GM13976 (cell line): ENCODE measurements at regions not wholly inside any gene's neighbourhood (a gene's known extent, or its start where the extent isn't known, plus 50 kb on each side); places are given as distances from the start of the nearest gene placed in this dataset.

Source experiments
- DNase-seq: peaks from one replicate; pipeline ENCODE4 v3.0.0; 2012; ENCODE audit warnings: low spot score
- in situ Hi-C: fragments of 300-500 bp; cut with MboI; formaldehyde crosslinking; loops from one replicate; pipeline ENCODE4 v1.12.0; 2022; ENCODE audit warnings: low sequenced_read_pairs, mixed read lengths, inconsistent platforms; ENCODE audit not compliant: unreplicated experiment
- TF ChIP-seq, protein P1 (sequence below): IDR thresholded peaks from 2 replicates; pipeline ENCODE4 v1.5.1; 2012; ENCODE audit warnings: borderline replicate concordance, mild to moderate bottlenecking; ENCODE audit not compliant: insufficient read depth; ENCODE audit errors: extremely low read depth, missing control alignments, control extremely low read depth

DNA sequence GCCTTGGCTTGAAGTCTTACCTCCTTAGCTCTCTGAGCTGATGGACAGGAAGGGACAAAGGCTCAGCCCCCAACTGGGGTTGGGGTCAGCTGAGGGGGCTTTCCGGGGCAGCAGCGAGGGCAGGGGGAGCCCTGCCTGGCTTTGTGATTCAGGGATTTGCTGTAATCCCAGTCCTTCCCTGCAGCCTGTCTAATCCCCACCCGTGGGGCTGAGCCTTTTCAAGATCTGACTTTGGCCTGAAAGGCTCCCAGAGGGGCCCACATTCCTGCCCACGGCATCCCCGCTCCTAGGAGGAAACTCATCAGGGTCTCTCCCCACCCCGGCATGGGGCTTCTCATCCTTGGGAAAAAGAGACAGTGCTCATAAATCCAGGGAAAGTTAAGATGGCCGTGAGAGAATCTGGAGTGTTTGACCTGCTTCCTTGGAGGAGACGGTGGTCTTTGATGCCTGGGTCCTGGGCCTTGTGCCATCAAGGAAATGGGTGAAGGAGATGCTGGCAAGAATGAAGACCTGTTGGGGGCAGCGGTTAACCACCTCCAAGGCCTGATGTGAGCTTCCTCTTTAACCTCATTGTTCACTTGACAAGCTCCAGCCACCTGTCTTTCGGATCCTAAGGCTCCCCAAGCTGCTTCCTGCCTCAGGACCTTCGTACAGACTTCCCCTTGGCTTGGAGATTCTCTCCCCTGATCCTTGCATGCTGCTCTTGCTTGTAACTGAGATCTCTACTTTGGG is 83.1 kb upstream of the WNT4 start:
- DNase-seq, result no peak
- in situ Hi-C loops, result no loop called here
- TF ChIP-seq, protein P1, sequence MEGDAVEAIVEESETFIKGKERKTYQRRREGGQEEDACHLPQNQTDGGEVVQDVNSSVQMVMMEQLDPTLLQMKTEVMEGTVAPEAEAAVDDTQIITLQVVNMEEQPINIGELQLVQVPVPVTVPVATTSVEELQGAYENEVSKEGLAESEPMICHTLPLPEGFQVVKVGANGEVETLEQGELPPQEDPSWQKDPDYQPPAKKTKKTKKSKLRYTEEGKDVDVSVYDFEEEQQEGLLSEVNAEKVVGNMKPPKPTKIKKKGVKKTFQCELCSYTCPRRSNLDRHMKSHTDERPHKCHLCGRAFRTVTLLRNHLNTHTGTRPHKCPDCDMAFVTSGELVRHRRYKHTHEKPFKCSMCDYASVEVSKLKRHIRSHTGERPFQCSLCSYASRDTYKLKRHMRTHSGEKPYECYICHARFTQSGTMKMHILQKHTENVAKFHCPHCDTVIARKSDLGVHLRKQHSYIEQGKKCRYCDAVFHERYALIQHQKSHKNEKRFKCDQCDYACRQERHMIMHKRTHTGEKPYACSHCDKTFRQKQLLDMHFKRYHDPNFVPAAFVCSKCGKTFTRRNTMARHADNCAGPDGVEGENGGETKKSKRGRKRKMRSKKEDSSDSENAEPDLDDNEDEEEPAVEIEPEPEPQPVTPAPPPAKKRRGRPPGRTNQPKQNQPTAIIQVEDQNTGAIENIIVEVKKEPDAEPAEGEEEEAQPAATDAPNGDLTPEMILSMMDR, result no peak

DNA sequence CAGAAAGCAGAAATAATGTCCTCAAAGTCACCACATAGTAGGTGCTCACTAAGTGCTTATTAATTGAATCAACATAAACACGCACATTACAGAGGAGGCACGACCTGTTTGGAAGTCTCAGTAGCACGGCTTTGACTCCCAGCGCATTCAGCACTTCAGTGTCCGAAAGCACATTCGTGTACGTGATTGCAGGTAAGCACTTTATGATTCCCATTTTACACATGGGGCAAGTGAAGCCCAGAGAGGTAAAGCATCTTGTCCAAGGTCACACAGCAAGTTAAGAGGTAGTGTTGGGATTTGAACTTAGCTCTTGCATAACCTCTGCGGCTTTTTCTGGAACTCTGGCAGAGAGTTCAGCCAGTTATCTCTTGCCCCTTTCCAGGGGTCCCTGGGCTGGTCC is 85.2 kb upstream of the WNT4 start:
- TF ChIP-seq, protein P1, result no peak
- in situ Hi-C loops, result no loop called here
- no peak for DNase-seq

DNA sequence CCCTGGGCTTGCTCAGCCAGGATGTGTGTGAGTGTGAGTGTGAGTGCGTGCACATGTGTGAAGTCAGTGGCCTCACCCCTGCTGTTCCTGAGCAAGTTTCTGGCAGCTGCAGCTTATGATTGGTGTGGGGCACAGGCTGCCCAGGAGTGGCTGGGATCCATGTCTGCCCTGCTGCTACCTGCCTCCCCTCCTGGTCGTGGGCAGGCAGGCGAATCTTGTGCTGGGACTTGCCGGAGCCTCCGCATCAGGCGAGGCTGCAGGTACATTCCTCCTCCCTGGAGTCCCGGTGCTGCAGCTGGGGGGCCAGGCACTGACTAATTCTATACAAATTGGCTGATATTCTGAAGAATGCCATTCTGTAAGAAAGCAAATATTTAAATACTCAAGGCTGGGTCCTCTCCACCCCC is 85.6 kb upstream of the WNT4 start:
- no peak for DNase-seq
- in situ Hi-C loops, result no loop called here
- TF ChIP-seq, protein P1, result no peak

DNA sequence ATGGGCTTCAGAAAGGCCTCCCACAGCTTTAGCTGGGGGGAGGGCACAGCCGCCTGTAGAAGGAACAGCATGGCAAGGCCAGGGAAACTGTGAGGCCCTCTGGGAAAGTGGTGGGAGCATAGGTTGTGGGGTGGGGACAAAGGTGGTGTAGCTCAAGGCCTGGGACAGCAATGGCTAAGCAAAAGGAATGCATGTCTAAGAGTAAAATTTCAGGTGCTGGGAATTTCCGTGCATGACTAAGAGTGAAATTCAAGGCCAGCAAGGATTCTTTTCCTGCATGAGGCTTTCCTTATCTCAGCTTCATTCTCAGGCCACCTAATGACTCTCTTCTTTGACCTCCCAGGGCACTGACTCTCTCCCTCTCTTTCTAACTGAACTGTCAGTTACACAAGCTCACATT is 86.5 kb upstream of the WNT4 start:
- no peak for DNase-seq
- TF ChIP-seq, protein P1, result no peak
- in situ Hi-C loops, result no loop called here

DNA sequence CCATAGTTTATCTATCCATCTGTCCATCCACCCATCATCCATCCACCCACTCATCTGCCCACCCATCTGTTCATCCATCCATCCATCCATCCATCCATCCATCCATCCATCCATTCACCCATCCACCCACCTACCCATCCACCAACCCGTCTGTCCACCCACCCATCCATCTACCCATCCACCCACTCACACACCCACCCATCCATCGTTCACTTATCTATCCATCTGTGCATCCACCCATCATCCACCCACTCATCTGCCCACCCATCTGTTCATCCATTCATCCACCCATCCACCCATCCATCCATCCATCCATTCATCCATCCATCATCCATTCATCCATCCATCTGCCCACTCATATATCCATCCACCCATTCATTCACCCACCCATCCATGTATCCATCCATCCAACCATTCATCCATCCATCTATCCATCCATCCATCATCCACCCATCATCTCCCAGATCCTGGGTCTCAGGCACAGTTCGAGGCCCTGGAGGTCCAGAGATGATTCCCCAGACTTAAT is 88.2 kb upstream of the WNT4 start:
- no peak for DNase-seq
- TF ChIP-seq, protein P1, result no peak
- in situ Hi-C loops, result no loop called here

DNA sequence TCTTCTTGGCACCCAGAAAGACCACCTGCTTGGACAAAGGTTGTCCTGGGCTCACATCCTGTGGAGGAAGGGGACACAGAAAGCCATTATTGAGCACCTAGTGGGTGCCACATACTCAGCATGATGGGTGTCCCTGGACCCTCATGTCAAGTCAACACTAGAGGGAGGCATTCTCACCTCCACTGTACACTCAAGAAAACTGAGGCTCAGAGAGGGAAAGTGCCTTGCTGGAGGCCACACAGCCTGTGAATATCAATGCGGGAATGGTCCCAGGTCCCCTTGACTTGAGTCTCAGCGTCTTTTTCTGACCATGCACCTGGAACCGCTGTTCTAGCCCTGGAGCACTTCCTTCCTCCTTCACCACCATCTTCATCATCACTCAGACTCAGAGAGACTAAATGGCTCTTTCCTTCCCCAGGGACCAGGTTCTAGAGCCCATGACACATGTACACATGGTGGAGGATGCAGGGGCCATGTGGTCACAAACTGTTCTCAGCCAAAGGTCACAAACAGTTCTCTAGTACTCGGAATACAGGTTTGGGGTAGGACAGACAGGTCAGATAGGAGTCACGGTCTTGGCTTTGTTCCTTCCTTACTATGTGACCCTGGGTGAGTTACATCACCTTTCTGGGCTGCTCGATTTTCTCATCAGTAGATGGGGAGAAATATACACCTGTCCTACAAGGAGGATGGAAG is 89.2 kb upstream of the WNT4 start:
- TF ChIP-seq, protein P1, result no peak
- in situ Hi-C loops, result no loop called here
- no peak for DNase-seq
